Prostate gland (tissue), 2 donors: ENCODE measurements at regions not wholly inside any gene's neighbourhood (a gene's known extent, or its start where the extent isn't known, plus 50 kb on each side); places are given as distances from the start of the nearest gene placed in this dataset.

Source experiments
- CTCF ChIP-seq, 4 experiments: fragments of 200-600 bp in 2 of 4; fragments of 450-650 bp in 2 of 4; sonication (generic) in 2 of 4; IDR thresholded peaks; 1 replicate in 3 of 4; 2 replicates in 1 of 4; pipeline ENCODE4 v1.5.1; 2016 to 2019; ENCODE audit warnings: antibody characterized with exemption in 4 of 4, mild to moderate bottlenecking in 2 of 4, moderate library complexity in 2 of 4
- POLR2A ChIP-seq: fragments of 450-650 bp; IDR thresholded peaks from one replicate; pipeline ENCODE4 v1.6.1; 2016; ENCODE audit warnings: antibody characterized with exemption, mild to moderate bottlenecking
- POLR2AphosphoS5 ChIP-seq: sonication (generic); formaldehyde crosslinking; IDR thresholded peaks from one replicate; pipeline ENCODE4 v1.6.1; 2017; ENCODE audit warnings: antibody characterized with exemption

- TF ChIP-seq CTCF (IDR thresholded peaks at IDR 0.05) (no peak), POLR2AphosphoS5 (no peak), POLR2A (no peak)
Observed at GRCh38 chr7:98518159-98518947, 98.7 kb upstream of the NPTX2 start.
